ENCODE measurements at regions not wholly inside any gene's neighbourhood (a gene's known extent, or its start where the extent isn't known, plus 50 kb on each side); places are given as distances from the start of the nearest gene placed in this dataset.

DNA sequence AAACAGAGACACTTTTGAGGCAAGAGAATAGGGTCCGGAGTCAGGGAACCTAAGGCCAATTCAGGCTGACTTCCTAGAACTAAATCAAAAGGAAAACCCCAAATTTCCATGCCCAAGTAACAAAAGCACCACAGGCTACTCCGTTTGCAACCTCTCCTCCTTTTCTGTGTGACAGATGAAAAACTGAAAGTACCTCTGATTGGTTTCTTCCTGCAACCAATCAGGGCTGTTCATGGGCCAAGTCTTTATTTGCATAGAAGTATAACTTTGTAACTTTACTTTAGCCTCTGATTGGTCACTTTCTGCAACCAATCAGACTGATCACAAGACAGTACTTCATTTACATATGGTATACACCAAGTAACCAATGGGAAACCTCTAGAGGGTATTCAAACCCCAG is 239.9 kb upstream of the KCND2 start:
- Histone ChIP-seq H3K27ac (ENCODE audit: low read depth, low read length) (no peak overlapping the region), H3K4me3 (ENCODE audit: low read depth, low read length) (no peak overlapping the region), H3K9me3 (ENCODE audit: control insufficient read depth, insufficient read depth, low read length) (no peaks in the 10 kb centered on the region), H3K27me3 (ENCODE audit: control insufficient read depth, insufficient read depth, low read length) (no peaks in the 10 kb centered on the region)
- TF ChIP-seq, protein P1, sequence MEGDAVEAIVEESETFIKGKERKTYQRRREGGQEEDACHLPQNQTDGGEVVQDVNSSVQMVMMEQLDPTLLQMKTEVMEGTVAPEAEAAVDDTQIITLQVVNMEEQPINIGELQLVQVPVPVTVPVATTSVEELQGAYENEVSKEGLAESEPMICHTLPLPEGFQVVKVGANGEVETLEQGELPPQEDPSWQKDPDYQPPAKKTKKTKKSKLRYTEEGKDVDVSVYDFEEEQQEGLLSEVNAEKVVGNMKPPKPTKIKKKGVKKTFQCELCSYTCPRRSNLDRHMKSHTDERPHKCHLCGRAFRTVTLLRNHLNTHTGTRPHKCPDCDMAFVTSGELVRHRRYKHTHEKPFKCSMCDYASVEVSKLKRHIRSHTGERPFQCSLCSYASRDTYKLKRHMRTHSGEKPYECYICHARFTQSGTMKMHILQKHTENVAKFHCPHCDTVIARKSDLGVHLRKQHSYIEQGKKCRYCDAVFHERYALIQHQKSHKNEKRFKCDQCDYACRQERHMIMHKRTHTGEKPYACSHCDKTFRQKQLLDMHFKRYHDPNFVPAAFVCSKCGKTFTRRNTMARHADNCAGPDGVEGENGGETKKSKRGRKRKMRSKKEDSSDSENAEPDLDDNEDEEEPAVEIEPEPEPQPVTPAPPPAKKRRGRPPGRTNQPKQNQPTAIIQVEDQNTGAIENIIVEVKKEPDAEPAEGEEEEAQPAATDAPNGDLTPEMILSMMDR (IDR thresholded peaks at IDR 0.05; ENCODE audit: low read depth, low read length) = no peak
- ChIA-PET CTCF (no interaction called here), POLR2A (no interaction called here)
- no peak for DNase-seq (ENCODE audit: low read depth, low spot score)

DNA sequence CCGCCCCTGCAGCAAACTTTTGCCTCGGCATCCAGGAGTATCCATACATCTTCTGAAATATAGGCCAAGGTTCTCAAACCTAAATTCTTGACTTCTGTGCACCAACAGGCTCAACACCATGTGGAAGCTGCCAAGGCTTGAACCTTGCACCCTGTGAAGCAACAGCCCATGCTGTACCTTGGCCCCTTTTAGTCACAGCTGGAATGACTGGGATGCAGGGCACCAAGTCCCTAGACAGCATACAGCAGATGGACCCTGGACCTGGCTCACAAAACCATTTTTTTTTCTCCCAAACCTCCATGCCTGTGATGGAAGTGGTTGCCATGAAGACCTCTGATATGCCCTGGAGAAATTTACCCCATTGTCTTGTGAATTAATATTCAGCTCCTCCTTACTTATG is 233.8 kb upstream of the KCND2 start:
- H3K4me3 ChIP-seq (ENCODE audit: low read depth, low read length) = no peak overlapping the region
- POLR2A ChIA-PET = no interaction called here
- peaks cover 3% of the 10 kb centered on the region; the same call in 1 of the 2 replicates for H3K9me3 ChIP-seq (ENCODE audit: control insufficient read depth, insufficient read depth, low read length)
- TF ChIP-seq, protein P1 (IDR thresholded peaks at IDR 0.05; ENCODE audit: low read depth, low read length) = no peak
- no peaks in the 10 kb centered on the region for H3K27me3 ChIP-seq (ENCODE audit: control insufficient read depth, insufficient read depth, low read length)
- no peak for DNase-seq (ENCODE audit: low read depth, low spot score)
- H3K27ac ChIP-seq (ENCODE audit: low read depth, low read length) = no peak overlapping the region
- CTCF ChIA-PET = no interaction called here

DNA sequence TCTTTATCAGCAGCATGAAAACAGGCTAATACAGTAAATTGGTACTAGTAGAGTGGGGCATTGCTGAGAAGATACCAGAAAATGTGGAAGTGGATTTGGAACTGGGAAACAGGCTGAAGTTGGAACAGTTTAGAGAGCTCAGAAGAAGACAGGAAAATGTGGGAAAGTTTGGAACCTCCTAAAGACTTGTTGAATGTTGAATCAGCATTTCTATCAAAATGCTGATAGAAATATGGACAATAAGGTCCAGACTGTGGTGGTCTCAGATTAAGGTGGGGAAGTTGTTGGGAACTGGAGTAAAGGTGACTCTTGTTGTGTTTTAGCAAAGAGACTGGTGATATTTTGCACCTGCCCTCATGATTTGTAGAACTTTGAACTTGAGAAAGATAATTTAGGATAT is 231.2 kb upstream of the KCND2 start:
- Histone ChIP-seq H3K27ac (ENCODE audit: low read depth, low read length) (no peak overlapping the region), H3K27me3 (ENCODE audit: control insufficient read depth, insufficient read depth, low read length) (no peaks in the 10 kb centered on the region), H3K4me3 (ENCODE audit: low read depth, low read length) (no peak overlapping the region), H3K9me3 (ENCODE audit: control insufficient read depth, insufficient read depth, low read length) (peaks cover 3% of the 10 kb centered on the region; the same call in 1 of the 2 replicates)
- CTCF ChIA-PET = no interaction called here
- DNase-seq (ENCODE audit: low read depth, low spot score) = no peak
- POLR2A ChIA-PET = no interaction called here
- TF ChIP-seq, protein P1 (IDR thresholded peaks at IDR 0.05; ENCODE audit: low read depth, low read length) = no peak

DNA sequence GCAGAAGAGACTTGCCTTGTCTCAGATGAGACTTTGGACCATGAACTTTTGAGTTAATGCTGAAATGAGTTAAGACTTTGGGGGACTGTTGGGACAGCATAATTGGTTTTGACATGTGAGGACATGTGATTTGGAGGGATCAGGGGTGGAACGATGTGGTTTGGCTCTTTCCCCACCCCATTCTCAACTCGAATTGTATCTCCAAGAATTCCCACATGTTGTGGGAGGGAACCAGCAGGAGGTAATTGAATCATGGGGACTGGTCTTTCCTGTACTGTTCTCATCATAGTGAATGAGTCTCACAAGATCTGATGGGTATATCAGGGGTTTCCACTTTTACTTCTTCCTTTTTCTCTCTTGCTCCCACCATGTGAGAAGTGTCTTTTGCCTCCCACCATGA is 229.7 kb upstream of the KCND2 start:
- ChIA-PET CTCF (no interaction called here), POLR2A (no interaction called here)
- TF ChIP-seq, protein P1 (IDR thresholded peaks at IDR 0.05; ENCODE audit: low read depth, low read length) = no peak
- Histone ChIP-seq H3K4me3 (ENCODE audit: low read depth, low read length) (no peak overlapping the region), H3K27me3 (ENCODE audit: control insufficient read depth, insufficient read depth, low read length) (no peaks in the 10 kb centered on the region), H3K27ac (ENCODE audit: low read depth, low read length) (no peak overlapping the region), H3K9me3 (ENCODE audit: control insufficient read depth, insufficient read depth, low read length) (peaks cover 6% of the 10 kb centered on the region; the same call in 1 of the 2 replicates)
- DNase-seq (ENCODE audit: low read depth, low spot score) = no peak

DNA sequence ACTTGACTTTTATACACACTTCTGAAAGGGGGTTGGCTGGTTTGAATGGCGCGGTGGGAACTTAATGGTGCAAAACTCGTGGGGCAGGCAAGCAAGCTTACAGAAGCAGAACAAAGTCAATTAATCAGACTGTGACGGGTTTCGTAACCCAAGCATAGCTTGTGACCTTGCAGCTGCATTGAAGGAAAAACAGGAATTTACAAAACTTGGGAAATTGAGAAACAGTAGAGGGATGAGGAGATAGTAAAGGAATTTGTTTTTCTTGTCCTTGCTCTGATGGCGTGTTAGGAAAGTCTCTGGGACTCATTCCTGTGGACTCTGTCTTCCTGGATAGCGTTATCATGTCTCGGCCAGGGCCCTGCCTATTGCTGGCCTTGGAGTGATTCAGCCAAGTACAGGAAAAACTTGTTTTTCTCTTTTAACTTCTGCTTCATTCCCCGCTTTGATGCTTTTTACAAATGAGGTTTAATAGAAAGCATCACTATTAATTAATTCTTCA is 220.0 kb upstream of the KCND2 start:
- Histone ChIP-seq H3K9me3 (ENCODE audit: control insufficient read depth, insufficient read depth, low read length) (no peaks in the 10 kb centered on the region), H3K27ac (ENCODE audit: low read depth, low read length) (peak overlapping the region; percentile 95), H3K4me3 (ENCODE audit: low read depth, low read length) (no peak overlapping the region), H3K27me3 (ENCODE audit: control insufficient read depth, insufficient read depth, low read length) (no peaks in the 10 kb centered on the region)
- ChIA-PET CTCF (no interaction called here), POLR2A (interaction anchor here (0.7 to 1.3 kb wide), 3 partner anchors 12 to 56 kb away, joined by 3 to 4 read pairs (median 4); no protein-coding TSS in a partner anchor)
- TF ChIP-seq, protein P1 (IDR thresholded peaks at IDR 0.05; ENCODE audit: low read depth, low read length) = no peak
- peak; percentile 97 for DNase-seq (ENCODE audit: low read depth, low spot score)

All from AG04450 (cell line).